Fibroblast of the aortic adventitia (primary cell): ENCODE measurements at regions not wholly inside any gene's neighbourhood (a gene's known extent, or its start where the extent isn't known, plus 50 kb on each side); places are given as distances from the start of the nearest gene placed in this dataset.

Source experiments
- DNase-seq: peaks from one replicate; pipeline ENCODE4 v3.0.0-alpha.2; 2010; ENCODE audit warnings: low read depth
- H3K4me3 ChIP-seq: 2 replicates; pipeline ENCODE4 v1.5.1; 2011; ENCODE audit warnings: low read depth, mild to moderate bottlenecking, control low read depth, low read length, moderate library complexity
- CTCF ChIP-seq: IDR thresholded peaks from 2 replicates; pipeline ENCODE4 v1.5.1; 2011; ENCODE audit warnings: mild to moderate bottlenecking, low read length, control low read depth, inconsistent platforms; ENCODE audit not compliant: insufficient read depth

DNA sequence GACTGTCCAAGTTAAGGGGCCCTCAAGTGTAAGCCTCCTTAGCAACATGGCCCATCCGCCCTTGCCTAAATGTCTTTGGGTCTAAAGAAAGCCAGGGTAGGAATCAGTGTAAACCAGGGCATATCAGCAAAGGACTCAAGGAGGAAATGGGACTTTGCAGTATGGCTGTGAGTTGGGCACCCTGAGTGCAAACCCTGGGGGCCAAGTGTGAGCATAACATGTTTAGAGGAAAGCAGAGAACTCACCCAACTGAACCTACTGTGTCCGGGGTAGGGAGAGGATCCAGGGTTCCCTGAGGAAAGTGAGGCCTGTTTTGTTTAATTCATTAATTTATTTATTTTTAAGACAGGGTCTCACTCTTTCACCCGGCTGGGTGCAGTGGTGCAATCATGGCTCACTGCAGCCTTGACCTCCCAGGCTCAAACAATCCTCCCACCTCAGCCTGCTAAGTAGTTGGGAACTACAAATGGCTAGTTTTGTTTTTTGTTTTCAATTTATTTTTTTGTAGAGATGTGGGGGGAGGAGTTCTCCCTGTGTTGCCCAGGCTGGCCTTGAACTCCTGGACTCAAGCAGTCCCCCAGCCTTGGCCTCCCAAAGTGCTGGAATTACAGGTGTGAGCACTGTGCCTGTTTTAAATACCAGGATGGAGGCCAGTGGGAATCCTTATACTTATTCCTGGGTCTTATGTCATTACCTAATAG lies 51.0 kb upstream of the ACTR3 start:
- no peak for TF ChIP-seq CTCF
- no peak for DNase-seq
- H3K4me3 ChIP-seq = no peak overlapping the region

DNA sequence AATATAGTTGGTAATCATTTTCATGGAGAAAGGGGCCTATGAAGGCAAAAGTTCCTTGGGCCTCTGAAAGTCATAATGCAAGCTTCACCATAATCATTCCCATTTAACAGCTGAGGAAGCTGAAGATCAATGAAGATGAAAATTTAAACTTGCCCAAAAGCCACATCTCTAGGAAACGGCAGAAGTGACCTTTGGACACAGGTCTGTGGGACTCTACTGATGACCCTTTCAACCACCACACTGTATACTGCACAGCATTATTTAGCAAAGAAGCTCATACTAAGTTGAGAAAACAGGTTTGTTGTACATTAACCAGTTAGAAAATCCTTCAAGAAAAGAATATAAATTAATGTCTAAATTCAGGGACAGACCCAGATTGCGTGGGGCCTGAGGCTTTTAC lies 51.6 kb upstream of the ACTR3 start:
- no peak overlapping the region for H3K4me3 ChIP-seq
- no peak for TF ChIP-seq CTCF
- no peak for DNase-seq

DNA sequence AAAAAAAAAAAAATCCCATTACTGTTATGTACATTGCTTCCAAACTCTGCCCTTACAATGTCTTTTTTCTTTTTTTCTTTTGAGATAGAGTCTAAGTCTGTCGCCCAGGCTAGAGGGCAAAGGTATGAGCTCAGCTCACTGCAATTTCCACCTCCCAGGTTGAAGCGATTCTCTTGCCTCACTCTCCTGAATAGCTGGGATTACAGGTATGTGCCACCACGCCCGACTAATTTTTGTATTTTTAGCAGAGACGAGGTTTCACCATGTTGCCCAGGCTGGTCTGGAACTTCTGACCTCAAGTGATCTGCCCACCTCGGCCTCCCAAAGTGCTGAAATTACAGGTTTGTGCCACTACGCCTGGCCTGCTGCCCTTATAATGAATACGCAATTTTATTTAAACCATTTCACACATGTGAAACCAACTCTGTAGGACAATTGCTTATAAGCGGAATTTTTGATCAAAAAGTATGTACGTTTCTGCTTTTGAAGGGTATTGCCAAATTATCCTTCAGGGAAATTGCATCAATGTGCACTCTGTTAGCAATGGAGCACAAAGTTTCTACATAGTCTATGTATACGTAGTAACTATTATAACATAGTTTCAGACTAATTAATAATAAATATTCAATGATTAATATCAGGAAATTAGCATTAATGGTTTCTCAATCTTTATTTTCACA lies 55.7 kb upstream of the ACTR3 start:
- H3K4me3 ChIP-seq = no peak overlapping the region
- TF ChIP-seq CTCF = no peak
- DNase-seq = no peak

DNA sequence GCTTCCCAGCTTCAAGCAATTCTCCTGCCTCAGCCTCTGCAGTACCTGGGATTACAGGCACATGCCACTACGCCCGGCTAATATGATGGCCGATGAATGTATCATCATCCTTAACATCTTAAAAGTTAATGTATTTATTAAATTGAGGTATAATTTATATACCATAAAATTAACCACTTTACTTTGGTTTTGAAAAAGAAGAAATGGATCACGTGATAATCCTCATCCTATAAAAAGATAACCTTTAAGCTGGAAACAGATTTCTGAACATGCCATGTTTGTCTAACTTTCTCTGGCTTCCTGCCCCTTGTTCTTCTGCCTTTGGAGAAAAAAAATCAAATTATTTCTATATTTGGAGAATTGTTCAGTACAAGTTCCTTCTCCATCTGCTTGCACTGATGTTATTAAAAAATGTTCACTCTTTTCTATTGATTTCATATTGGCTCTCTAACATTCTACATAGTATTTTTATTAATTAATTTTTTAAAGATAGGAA lies 57.0 kb upstream of the ACTR3 start:
- TF ChIP-seq CTCF = no peak
- H3K4me3 ChIP-seq = no peak overlapping the region
- DNase-seq = no peak

DNA sequence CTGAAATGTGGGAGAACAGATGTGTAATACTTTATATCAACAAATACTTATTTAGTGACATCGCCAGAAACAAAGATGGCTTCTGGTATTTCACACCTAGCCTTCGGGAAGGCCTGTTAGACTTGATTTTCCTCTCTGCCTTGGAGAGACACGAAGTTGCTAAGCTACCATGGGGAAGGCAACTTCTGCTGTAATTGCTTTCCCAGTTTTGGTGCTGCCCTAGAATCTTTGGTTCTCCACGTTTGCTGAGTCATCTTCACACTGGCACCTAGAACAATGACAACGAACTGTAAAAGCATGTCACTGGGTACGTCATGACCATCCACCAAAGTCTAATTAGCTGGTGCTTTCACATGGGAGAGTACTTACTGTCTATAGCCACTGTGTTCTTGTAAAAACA lies 58.7 kb upstream of the ACTR3 start:
- no peak overlapping the region for H3K4me3 ChIP-seq
- TF ChIP-seq CTCF = no peak
- no peak for DNase-seq

DNA sequence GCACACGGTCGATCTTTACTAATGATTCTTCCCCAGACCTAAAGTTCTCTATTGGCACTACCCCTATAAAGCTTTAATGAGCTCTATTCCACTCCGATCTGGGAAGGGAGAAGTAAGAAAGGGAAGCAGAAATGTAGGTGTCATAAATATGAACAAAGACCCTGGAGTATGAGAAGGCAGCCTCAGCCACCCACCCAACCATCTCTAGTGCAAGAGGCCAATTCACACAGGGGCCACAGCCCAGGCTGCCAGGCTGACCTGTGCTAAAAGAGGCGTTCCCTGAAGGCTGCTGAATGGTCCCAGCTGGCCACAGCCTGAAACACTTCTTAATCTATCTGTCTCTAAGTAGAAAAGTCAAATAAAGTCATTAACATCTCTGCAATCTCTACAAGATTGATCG lies 60.1 kb upstream of the ACTR3 start:
- no peak for TF ChIP-seq CTCF
- DNase-seq = no peak
- H3K4me3 ChIP-seq = no peak overlapping the region
